ENCODE measurements at regions not wholly inside any gene's neighbourhood (a gene's known extent, or its start where the extent isn't known, plus 50 kb on each side); places are given as distances from the start of the nearest gene placed in this dataset.

GRCh38 chr2:120463527-120463926 is 117.6 kb downstream of the INHBB start:
- Histone ChIP-seq H3K23me2 (ENCODE audit: low read depth, low read length) (no peaks in the 10 kb centered on the region; the same call in 1 of the 2 replicates), H3K14ac (ENCODE audit: insufficient read length) (no peak overlapping the region), H2BK20ac (ENCODE audit: low read length) (no peak overlapping the region), H2BK5ac (ENCODE audit: low read depth, low read length) (no peak overlapping the region), H3K4me2 (ENCODE audit: insufficient read depth in 1 of 2, low read depth in 2 of 2, low read length in 2 of 2) (no peak overlapping the region), H3K4me3 (ENCODE audit: extremely low read depth in 1 of 4, insufficient read depth in 2 of 4, low read depth in 3 of 4, low read length in 4 of 4) (no peak overlapping the region), H2AFZ (ENCODE audit: low read length) (no peak overlapping the region), H4K5ac (ENCODE audit: insufficient read length, low read depth, low read length) (no peak overlapping the region), H2BK120ac (replicated peaks; ENCODE audit: low read depth, low read length) (no peak overlapping the region), H3K56ac (replicated peaks; ENCODE audit: insufficient read length, low read depth, low read length) (no peak overlapping the region), H3K9ac (replicated peaks in 1 of 4; ENCODE audit: extremely low read depth in 1 of 4, low read depth in 3 of 4, low read length in 3 of 4) (no peak overlapping the region), H3K4ac (replicated peaks; ENCODE audit: insufficient read length, low read depth, low read length) (no peak overlapping the region), H3K27me3 (replicated peaks in 1 of 4; ENCODE audit: control insufficient read depth in 3 of 4, extremely low read depth in 1 of 4, insufficient read depth in 3 of 4, low read length in 3 of 4) (peaks cover 76 to 89% (median 86%) of the 10 kb centered on the region in 4 experiments), H3K79me1 (ENCODE audit: low read depth, low read length) (no peaks in the 10 kb centered on the region), H4K91ac (replicated peaks; ENCODE audit: insufficient read length, low read length) (no peak overlapping the region), H3K36me3 (ENCODE audit: control insufficient read depth in 2 of 4, insufficient read depth in 4 of 4, low read length in 3 of 4) (no peaks in the 10 kb centered on the region), H3K79me2 (ENCODE audit: control insufficient read depth in 1 of 2, insufficient read depth in 2 of 2, low read length in 2 of 2) (no peaks in the 10 kb centered on the region), H4K20me1 (replicated peaks in 1 of 2; ENCODE audit: control insufficient read depth in 1 of 2, insufficient read depth in 2 of 2, low read length in 2 of 2) (peaks cover 13 to 31% of the 10 kb centered on the region in 2 experiments), H3K23ac (ENCODE audit: insufficient read length) (no peak overlapping the region), H3K27ac (ENCODE audit: low read depth, low read length) (no peak overlapping the region), H3K18ac (ENCODE audit: extremely low read depth, low read length) (no peak overlapping the region), H3K9me3 (ENCODE audit: insufficient read depth in 2 of 2, low read depth in 1 of 2, low read length in 1 of 2) (no peaks in the 10 kb centered on the region), H3K4me1 (replicated peaks in 1 of 4; ENCODE audit: control insufficient read depth in 3 of 4, insufficient read depth in 4 of 4, low read length in 3 of 4) (peaks cover 5 to 13% (median 8%) of the 10 kb centered on the region in 4 experiments), H2BK12ac (ENCODE audit: low read depth, low read length) (no peak overlapping the region), H2AK5ac (ENCODE audit: low read depth, low read length) (no peak overlapping the region), H4K8ac (ENCODE audit: extremely low read depth, insufficient read depth, low read length) (no peak overlapping the region), H2BK15ac (ENCODE audit: low read length) (no peak overlapping the region)
- TF ChIP-seq RBBP5 (IDR thresholded peaks at IDR 0.05; ENCODE audit: borderline replicate concordance, low read depth, low read length) = no peak
- no peak for TF ChIP-seq CHD2 (IDR thresholded peaks at IDR 0.05; ENCODE audit: low read length)
- no peak for TF ChIP-seq POLR2A (IDR thresholded peaks at IDR 0.05; ENCODE audit: control extremely low read depth in 1 of 2, low read depth in 2 of 2, low read length in 2 of 2)
- TF ChIP-seq CTCF (IDR thresholded peaks at IDR 0.05; ENCODE audit: control extremely low read depth in 1 of 3, insufficient read depth in 1 of 3, low read depth in 1 of 3, low read length in 3 of 3) = no peak
- no peak for TF ChIP-seq JUN (IDR thresholded peaks at IDR 0.05; ENCODE audit: low read depth, low read length)
- no peak for TF ChIP-seq BRCA1 (IDR thresholded peaks at IDR 0.05; ENCODE audit: low read depth, low read length)
- no peak for TF ChIP-seq TAF1 (IDR thresholded peaks at IDR 0.05; ENCODE audit: low read depth, low read length)
- no peak for DNase-seq (ENCODE audit: low read depth in 1 of 2, low spot score in 2 of 2)
- POLR2A ChIA-PET (ENCODE audit: partially characterized antibody) = no interaction called here
- CTCF ChIA-PET (ENCODE audit: partially characterized antibody) = interaction anchor here (0.9 to 3.4 kb wide), 11 partner anchors 16 to 614 kb away, joined by 3 to 12 read pairs (median 3); no protein-coding TSS in a partner anchor
- no peak for FAIRE-seq
- WGBS, 2 experiments (ENCODE audit: extremely low coverage in 1 of 2, insufficient coverage in 1 of 2, insufficient read length in 1 of 2, insufficient replicate concordance in 2 of 2, low coverage in 1 of 2, low lambda C conversion rate in 2 of 2, missing lambda C conversion rate in 1 of 2) = 55% methylated on average over 11 of the region's 12 CpGs; no CpG with 5 or more reads in 1 of the 2 experiments
